Lung (tissue), 11 donors: ENCODE measurements at regions not wholly inside any gene's neighbourhood (a gene's known extent, or its start where the extent isn't known, plus 50 kb on each side); places are given as distances from the start of the nearest gene placed in this dataset.

ENCODE experiments used
- ATAC-seq: fragments of 200-7000 bp; cut with Tn5 transposase; one replicate; pipeline ENCODE4 v1.9.1; 2020; ENCODE audit warnings: moderate number of reproducible peaks; ENCODE audit not compliant: insufficient read depth, low FRiP score
- DNase-seq, 3 donors: peaks; one replicate each; pipeline ENCODE4 v3.0.0-alpha.2; 2013 to 2017
- H3K27ac ChIP-seq, 2 donors: one replicate each; pipeline ENCODE4 v1.5.1; 2013; ENCODE audit warnings: mild to moderate bottlenecking in 2 of 2, moderate library complexity in 2 of 2, control low read depth in 1 of 2, inconsistent platforms in 1 of 2, low read depth in 1 of 2, low read length in 1 of 2
- H3K27me3 ChIP-seq, 3 donors: one replicate each; pipeline ENCODE4 v1.5.1; 2013; ENCODE audit warnings: low read length in 2 of 3; ENCODE audit not compliant: control insufficient read depth in 3 of 3, insufficient read depth in 3 of 3
- H3K36me3 ChIP-seq, 4 donors: one replicate each; pipeline ENCODE4 v1.5.1; 2013; ENCODE audit warnings: low read length in 4 of 4, mild to moderate bottlenecking in 1 of 4, moderate library complexity in 1 of 4; ENCODE audit not compliant: control insufficient read depth in 4 of 4, insufficient read depth in 4 of 4
- H3K4me1 ChIP-seq, 5 donors: one replicate each; pipeline ENCODE4 v1.5.1; 2013; ENCODE audit warnings: low read length in 5 of 5, mild to moderate bottlenecking in 2 of 5, moderate library complexity in 1 of 5; ENCODE audit not compliant: control insufficient read depth in 5 of 5, insufficient read depth in 5 of 5
- H3K4me3 ChIP-seq: one replicate; pipeline ENCODE4 v1.5.1; 2013; ENCODE audit warnings: mild to moderate bottlenecking, control low read depth, moderate library complexity
- H3K9ac ChIP-seq, 2 donors: one replicate each; pipeline ENCODE4 v1.5.1; 2013; ENCODE audit warnings: low read length in 2 of 2, control low read depth in 1 of 2; ENCODE audit not compliant: insufficient read depth in 1 of 2
- H3K9me3 ChIP-seq, 4 donors: one replicate each; pipeline ENCODE4 v1.5.1; 2013; ENCODE audit warnings: low read length in 3 of 4, mild to moderate bottlenecking in 1 of 4, moderate library complexity in 1 of 4; ENCODE audit not compliant: control insufficient read depth in 4 of 4, insufficient read depth in 3 of 4
- CTCF ChIP-seq: IDR thresholded peaks from 2 replicates; pipeline ENCODE4 v1.5.1; 2012; ENCODE audit warnings: mild to moderate bottlenecking; ENCODE audit errors: control extremely low read depth, extremely low read depth
- WGBS, 2 donors: extraction: QIAGEN DNeasy Blood & Tissue Kit; methylation state at CpG; one replicate each; pipeline ENCODE4 v1.1.7; 2013; 5-methylcytosine and 5-hydroxymethylcytosine counted together
- donor health status: control.
- donor health status: control.
- donor health status: Bipolar disorder and iron deficiency.
- donor health status: healthy.
- donor health status: DM: yes; HTN: yes; CAD: no.

- no peaks in the 10 kb centered on the region for H3K9me3 ChIP-seq
- no peaks in the 10 kb centered on the region for H3K36me3 ChIP-seq
- H3K27ac ChIP-seq = no peak overlapping the region
- no peaks in the 10 kb centered on the region for H3K4me1 ChIP-seq
- no peaks in the 10 kb centered on the region for H3K27me3 ChIP-seq
- no peak overlapping the region for H3K4me3 ChIP-seq
- DNase-seq (no peak), ATAC-seq (no peak)
- 85 to 90% methylated on average over 13 of the region's 13 CpGs for WGBS, 2 donors
- TF ChIP-seq CTCF = no peak
- no peak overlapping the region for H3K9ac ChIP-seq
Observed at GRCh38 chr1:25090707-25091422, 141.4 kb downstream of the SYF2 start.

GRCh38 chr1:25089772-25090171 lies 142.5 kb downstream of the SYF2 start:
- TF ChIP-seq CTCF = no peak
- Histone ChIP-seq H3K4me3 (no peak overlapping the region), H3K36me3 (no peaks in the 10 kb centered on the region), H3K9me3 (no peaks in the 10 kb centered on the region), H3K9ac (no peak overlapping the region), H3K27me3 (no peaks in the 10 kb centered on the region), H3K4me1 (no peaks in the 10 kb centered on the region), H3K27ac (no peak overlapping the region)
- no peak for DNase-seq
- 84 to 88% methylated on average over 7 of the region's 7 CpGs for WGBS, 2 donors
- ATAC-seq = no peak

GRCh38 chr1:25088946-25089345 lies 143.4 kb downstream of the SYF2 start:
- Histone ChIP-seq H3K4me1 (no peaks in the 10 kb centered on the region), H3K4me3 (no peak overlapping the region), H3K36me3 (no peaks in the 10 kb centered on the region), H3K9ac (no peak overlapping the region), H3K9me3 (no peaks in the 10 kb centered on the region), H3K27me3 (no peaks in the 10 kb centered on the region), H3K27ac (no peak overlapping the region)
- TF ChIP-seq CTCF = no peak
- no peak for DNase-seq
- WGBS, 2 donors = 82 to 91% methylated on average over 7 of the region's 7 CpGs
- ATAC-seq = no peak

- Histone ChIP-seq H3K36me3 (no peaks in the 10 kb centered on the region), H3K27ac (no peak overlapping the region), H3K27me3 (no peaks in the 10 kb centered on the region), H3K9me3 (no peaks in the 10 kb centered on the region), H3K4me3 (no peak overlapping the region), H3K4me1 (no peaks in the 10 kb centered on the region), H3K9ac (no peak overlapping the region)
- DNase-seq (no peak), ATAC-seq (no peak)
- WGBS, 2 donors = 33 to 63% methylated on average over 6 of the region's 6 CpGs
- TF ChIP-seq CTCF = no peak
Observed at GRCh38 chr1:25088180-25088701, 144.1 kb downstream of the SYF2 start.
